Stimulated activated CD4-positive, alpha-beta T cell treated with anti-CD3 and anti-CD28 coated beads, Interleukin-15, amount 100 ng/mL, for 1 hour (primary cell): ENCODE measurements at regions not wholly inside any gene's neighbourhood (a gene's known extent, or its start where the extent isn't known, plus 50 kb on each side); places are given as distances from the start of the nearest gene placed in this dataset.
"Not testable (repeated sequence)": the region's sequence is repeated elsewhere in the genome, so short reads cannot be mapped to it uniquely, and the experiment has no call there.

Experiments
- DNase-seq, 2 donors: peaks; one replicate each; pipeline ENCODE4 v3.0.0-alpha.2; 2020; ENCODE audit warnings: low read depth in 1 of 2, low spot score in 1 of 2

DNA sequence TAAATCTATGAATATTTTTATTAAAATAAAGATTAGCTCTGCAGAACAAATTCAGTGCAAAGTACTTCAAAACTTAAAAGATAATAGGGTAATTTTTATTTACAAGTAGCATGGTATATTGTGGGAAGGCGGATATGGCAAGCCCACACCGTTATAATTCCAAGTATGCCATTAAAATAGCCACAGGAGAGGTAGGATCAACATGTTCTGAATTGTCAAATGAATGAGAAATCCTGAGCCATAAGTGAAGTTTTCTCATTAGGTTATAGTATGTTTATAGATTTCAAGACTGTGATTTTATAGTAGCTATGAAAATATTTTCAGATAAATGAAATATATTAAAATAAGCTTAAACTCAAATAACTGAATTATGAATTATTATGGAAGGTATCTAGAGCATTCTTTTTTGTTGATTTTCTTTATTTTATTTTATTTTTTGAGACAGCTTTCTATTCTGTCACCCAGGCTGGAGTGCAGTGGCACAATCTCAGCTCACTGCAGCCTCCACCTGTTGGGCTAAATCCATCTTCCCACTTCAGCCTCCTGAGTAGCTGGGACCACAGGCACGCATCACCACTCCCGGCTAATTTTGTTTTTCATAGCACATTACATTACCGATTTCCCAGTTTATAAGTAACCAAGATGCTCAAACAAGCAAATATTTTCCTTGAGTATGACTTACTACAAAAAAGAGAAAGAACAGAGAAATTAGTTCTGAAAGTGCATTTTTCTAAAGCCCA lies 956.6 kb downstream of the GATA3 start:
- DNase-seq = no peak

DNA sequence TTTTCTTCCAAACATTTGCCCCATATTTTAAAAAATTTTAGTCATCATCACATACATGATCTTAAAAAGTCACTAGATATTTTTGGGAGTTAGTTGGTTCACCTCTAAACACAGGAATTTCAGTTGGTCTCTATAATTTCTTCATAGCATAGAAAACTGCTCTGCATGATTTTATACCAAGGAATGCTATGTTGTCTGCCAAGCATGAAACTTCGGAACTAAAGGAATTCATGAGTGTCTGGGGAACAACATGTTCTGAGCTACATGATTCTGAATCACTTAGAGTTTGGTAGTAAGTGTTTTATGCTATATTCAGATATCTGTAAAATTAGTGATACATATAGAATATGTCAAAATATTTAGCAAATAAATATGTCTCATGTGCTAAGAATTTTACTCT lies 957.8 kb downstream of the GATA3 start:
- DNase-seq = no peak

DNA sequence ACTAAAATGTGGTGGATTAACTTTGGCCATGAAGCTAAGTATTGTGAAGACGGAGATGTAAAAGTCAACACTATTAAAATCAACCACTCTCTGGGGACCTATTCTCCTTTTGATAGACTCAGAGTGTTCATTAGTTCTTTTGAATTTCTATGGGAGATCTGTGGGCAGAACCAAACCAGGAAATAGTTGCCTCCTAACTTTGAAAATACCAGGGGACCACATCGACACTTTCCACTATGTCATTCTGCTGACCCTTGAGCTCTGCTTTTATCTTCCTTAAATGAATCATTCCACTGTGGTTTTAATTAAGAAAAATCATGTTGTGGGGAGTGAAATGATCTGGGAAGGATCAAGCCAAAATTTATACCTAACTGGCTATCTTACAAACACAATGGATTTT lies 960.5 kb downstream of the GATA3 start:
- no peak for DNase-seq

DNA sequence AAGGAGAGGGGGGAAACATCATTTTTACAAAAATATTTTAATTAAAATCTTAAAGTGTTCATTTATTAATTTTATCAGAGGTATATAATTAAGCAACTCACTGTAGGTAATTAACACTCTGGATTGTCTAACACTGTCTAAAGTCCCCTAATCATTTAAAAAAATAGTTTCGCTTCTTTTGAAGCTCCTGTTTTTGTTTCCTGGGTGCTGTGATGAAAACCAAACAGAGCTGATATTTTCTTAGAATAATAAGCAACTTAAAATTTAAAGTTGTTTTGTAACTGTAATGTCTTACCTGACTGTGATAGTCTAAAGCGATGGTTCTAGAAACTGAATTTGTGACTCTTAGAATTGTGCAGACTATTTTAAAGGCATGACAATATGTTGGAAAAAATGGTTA lies 961.0 kb downstream of the GATA3 start:
- no peak for DNase-seq

DNA sequence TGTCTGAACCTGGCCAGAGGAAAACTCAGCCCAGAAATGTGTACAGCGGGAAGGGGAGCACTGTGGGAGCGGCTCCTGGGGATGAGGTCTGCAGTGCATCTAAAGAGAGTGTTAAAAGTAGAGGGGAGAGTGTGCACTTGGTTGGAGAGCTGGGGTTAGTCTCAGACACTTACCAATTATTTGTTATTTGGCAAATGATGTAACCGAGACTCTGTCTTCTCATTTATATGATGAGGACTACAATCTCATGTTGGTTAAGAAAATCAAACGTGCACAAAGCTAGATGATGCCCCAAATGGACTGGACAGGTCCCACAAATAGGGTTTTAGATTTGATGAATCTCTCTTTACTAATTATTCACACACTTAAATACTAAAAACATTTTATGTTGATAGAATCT lies 962.4 kb downstream of the GATA3 start:
- no peak for DNase-seq

DNA sequence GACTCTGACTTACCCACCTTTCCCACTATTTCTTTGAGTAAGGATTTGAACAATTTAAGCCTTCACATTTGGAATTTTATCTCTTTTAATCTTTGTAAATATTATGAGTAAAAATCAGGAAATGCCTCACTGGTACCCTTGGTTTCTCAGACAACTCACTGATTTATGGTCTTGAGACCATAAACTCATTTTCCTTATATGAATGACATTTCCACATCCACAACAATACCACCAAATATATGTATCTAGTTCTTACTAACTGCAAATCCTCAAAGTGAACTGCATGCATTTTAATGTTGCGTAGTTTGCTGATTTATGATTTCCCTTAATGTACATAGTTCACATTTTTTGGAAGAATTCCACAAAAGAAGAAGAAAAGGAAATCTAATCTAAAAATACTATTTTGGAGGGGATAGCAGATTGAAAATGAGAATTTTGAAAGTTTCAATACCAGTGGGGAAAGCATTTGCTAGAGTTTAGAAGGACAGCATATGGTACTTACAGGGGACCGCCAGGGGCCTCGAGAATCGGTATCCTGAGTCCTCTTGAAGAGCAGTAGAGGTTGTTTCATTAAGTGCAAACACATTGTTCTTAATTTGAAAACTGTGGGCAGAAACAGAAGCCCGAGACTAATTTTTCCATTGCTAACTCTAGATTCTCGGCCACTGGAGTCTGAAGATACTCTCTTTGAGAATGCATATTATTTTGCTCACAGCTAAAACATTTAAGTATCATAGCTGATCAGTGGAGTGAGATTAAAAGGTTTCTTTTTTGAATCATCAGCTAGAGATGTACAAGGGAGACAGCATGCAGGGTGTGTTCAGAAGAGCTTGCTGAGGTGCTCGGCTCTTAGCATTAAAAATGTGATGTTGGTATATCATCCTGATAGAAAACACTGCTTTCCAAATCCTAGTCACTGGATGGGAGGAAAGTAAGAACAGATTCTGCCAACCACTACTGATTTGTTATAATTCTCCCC lies 964.0 kb downstream of the GATA3 start:
- no peak for DNase-seq

DNA sequence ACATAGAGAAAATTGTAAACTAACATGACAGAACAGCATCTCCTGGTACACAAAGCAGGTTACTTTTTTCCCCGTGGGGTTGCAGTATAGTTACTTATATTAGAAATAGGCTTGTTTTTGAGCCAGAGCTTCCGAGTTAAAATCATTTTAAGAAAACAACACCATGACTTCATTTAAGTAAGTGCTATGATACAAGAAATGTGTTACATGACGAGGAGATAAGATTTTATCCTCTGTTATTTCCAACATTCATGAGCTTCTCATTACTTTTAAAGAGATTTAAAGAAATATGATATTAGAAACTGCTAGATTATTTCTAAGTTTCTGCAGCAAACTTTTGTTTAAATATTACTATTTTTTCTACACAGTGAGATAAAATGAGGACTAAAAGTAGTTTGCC lies 968.7 kb downstream of the GATA3 start:
- no peak for DNase-seq

DNA sequence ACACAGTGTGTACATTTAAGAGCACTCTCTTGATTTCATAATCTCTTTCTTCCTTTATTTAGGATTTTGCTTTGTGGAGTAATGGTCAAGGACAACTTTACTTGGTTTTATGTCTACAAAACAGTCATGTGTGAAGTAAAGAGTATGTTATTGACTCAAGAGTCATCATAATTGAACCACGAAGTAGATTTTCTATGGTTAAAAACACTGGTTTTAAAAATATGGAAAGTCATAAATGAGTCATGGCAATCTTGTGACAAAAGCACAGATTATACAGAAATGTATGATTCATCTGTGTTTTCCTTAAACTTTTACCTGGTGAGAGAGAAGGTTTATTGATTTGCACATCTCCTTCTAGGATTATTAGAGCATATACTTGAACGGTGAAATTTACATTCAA lies 969.7 kb downstream of the GATA3 start:
- no peak for DNase-seq

DNA sequence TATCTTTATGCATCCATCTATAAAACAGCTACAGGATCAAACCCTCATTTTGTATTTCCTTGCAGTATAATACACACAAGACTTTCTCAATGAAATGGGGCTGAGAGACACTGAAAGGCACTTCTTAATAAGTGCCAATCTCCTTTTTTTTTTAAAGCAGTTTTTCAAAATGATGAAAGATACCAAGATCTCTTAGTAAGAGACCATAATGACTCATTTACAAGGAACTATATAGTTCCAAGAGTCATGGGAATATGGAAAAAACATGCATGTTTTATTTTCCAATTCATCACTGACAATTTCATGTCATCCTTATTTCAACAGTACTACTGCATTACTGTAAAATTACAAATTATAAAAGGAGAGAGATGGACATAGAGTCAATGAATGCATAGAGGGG lies 973.7 kb downstream of the GATA3 start:
- DNase-seq = no peak

DNA sequence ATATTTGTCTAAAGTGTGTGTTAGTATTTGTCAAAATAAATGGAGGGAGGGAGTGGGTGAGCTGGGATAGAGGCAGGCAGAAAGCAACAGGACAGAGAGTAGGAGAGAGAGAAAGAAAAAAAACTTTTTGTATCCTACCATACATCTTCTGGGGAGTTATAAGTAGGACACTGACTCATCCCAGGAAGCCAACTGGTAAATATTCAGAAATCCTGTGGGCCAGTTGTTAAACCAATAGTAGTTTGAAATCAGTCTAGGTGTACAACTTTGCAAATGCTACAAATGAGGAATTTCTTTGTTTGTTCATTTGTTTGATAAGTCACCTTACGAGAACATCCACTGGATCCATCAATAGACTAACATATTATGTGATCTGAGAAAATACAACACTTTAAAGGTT lies 980.9 kb downstream of the GATA3 start:
- DNase-seq = no peak

DNA sequence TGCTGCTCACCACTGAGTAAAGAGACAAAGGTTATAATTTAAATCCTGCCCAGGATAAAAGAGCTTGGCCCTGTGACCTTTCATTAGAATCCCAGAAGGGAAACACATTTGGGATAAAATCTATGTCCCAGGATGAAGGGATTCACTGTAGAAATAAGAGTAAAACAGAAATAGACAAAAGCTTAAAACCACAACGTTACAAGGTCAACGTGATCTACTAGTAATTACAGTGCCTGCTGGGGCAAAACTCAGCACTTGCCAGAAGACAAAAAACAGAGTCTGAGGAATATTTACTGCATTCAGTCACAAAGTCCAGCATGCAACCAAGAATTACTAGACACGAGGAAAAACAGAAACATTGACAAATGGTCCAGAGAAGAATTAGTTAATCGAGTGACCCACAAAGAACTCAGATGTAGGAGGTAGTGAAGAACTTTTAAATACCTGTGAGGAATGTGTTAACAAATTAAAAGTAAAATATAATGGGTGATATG lies 982.3 kb downstream of the GATA3 start:
- no peak for DNase-seq

DNA sequence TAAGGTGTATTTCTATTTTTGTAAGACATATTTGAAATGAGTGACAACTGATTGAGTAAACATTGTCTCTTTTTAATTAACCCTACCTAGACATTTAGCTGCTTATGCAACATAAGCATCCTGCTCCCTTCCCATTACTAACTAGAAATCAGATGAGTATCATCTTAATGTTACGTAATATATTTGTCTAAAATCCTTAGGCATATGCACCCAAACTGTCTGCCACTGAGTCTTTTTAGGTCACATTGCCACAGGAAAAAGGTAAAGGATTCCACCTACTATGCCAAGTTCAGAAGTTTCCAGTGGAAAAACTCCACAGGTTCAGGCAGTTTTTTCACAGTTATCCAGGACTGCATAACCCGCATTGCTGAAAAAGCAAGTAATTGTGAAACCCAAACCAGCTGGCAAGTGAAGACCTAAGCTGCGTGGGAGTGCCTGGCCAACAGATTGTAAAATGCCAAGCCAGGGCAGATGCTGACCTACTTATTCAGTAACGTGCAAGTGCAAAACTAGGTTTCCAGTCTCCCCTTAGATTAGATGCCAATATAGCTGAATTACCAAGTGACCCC lies 983.7 kb downstream of the GATA3 start:
- DNase-seq = no peak

DNA sequence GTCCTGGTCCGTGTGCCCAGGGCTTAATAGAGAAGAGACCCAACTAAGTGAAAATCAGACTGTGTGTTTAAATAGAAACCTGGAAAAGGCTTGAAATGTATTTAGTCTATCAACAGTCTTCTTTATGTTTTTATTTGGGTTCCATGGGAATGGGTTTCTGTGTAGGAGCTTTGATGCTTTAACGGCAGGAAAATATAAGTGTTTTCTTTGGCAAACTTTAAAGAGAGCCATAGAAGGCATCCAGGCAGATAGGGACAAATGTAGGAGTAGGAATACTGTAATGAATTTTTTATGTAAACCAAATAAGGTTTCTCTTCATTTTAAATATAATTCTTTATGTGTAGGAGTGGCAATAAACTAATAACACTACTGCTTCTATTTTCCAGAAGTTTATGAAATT lies 989.0 kb downstream of the GATA3 start:
- DNase-seq = no peak

DNA sequence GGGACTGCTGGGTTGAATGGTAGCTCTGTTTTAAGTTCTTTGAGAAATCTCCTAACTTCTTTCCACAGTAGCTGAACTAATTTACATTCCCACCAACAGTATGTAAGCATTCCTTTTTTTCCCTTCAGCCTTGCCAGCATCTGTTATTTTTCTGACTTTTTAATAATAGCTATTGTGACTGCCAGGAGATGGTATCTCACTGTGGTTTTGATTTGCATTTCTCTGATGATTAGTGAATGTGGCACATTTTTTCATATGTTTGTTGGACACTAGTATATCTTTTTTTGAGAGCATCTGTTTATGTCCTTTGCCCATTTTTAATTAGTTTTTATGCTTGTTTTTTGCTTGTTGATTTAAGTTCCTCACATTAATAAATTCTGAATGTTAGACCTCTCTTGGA lies 990.8 kb downstream of the GATA3 start:
- no peak for DNase-seq

DNA sequence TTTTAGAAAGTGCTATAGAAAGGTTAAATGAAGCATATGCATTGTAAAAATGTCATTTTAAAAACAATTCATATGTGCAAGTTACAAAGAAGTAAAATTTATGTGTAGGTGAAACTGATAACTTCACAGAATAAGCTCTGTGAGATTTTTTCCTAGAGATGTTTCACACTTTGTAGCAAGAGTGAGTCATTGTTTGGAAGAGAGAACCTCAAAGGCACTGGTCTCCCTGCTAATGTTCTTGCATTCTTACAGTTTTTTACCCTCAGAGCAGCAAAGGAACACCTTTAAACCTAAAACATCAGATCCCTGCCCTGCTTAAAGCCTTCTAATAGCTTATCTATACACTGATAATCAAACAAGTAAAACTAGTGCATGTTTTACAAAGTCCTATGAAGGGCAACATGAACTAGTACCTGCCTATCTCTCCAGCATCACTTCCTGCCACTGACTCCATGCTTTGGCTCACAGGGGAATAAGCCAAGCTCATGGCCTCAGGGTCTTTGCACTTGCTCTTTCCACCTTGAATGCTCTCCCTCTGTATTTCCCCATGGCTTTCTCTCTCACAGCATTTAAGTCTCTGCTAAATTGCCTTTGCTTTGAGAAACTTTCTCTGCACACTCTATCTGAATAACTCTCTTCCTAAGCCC lies 997.0 kb downstream of the GATA3 start:
- DNase-seq = no peak

DNA sequence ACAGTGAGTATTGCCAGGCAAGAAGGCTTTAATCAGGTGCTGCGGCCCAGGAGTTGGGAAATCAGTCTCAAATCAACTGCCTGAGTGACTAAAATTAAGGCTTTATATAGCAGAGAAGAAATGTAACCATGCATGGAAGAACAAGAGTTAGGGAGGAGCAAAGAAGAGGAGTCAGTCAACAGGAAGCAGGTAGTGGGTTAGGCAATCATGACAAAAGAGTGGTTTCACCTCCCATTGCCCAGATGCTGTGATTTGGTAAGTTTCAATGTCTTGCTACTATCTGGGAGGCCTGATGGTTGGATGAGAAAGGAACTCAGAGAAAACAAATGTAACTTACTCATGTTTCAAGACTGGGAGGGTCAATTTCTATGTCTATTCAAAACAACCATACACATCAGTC lies 998.3 kb downstream of the GATA3 start:
- no peak for DNase-seq

DNA sequence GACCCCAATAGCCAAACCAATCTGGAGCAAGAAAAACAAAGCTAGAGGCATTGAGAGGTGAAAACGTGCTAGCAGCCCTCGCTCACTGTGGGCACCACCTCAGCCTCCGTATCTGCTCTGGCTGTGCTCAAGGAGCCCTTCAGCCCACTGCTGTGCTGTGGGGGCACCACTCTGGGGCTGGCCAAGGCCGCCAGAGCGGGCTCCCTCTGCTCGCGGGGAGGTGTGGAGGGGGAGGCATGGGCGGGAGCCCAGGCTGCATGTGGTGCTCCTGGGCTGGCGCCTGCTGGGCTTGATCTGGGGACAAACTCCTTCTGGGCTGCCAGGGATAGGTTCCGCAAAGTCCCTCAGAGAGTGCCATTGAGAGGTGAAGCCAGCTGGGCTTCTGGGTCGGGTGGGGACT lies 1002.0 kb downstream of the GATA3 start:
- DNase-seq = no peak

DNA sequence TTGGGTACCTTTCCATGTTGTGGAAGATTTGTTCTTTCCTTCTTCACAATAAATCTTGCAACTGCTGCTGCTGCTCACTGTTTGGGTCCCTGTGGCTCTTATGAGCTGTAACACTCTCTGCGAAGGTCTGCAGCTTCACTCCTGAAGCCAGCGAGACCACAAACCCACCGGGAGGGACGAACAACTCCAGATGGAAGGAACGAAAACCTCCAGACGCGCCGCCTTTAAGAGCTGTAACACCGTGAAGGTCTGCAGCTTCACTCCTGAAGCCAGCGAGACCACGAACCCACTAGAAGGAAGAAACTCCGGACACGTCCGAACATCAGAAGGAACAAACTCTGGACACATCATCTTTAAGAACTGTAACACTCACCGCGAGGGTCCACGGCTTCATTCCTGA lies 1002.8 kb downstream of the GATA3 start:
- not testable (repeated sequence) for DNase-seq

DNA sequence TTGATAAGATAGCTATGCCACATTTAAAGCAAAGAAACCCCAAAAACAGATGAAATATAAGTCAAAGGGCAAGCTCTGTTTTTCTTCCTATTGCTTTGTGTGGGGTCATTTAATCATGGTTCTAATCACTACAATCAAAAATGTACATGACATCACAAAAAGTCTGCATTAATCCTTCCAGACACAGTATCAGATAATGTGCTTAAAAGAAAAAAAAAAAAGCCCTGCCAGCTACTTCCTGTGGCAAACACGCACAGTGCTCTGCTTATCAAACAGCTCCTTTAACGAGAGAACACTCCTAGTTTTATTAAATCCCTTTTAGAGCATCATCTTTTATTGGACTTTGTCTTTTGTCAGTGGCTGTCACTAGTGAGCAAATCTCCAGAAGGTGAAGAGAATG lies 1005.8 kb downstream of the GATA3 start:
- no peak for DNase-seq

DNA sequence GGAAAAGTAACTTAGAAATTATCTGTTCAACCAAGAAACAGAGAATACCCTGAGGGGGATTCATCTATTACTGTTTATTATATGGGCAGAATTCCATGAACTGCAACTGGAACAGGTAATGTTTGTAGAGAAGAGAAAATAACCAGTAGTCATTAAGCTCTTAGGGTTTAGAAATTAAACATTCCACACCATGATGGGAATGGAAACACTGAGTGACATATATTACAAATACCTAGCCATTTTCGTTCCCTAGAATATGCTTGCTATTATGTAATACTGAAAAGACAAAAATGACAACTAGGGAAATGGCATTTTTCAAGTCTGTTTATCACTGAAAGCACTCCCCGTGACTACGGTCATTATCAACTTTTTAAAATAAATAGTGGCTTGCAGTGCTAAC lies 1007.4 kb downstream of the GATA3 start:
- DNase-seq = no peak

DNA sequence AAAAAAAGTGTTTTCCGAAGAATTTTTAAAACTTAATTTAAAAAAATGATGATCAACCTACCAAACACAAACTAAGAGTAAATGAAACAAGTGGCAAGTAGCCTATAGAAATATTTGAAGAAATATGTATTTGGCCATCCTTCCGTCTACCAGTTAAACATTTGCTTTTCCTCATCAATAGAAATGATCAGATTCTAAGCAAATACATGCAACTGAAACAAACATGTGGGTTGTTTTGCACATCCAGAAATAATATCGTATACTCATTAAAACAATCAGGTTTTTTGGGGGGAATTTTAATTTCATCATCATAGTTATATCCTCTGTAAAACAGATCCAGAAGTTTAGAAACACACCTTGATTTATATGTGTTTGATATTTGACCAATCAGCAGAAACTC lies 1011.7 kb downstream of the GATA3 start:
- DNase-seq = no peak
